SK-N-SH treated with all-trans-retinoic acid at 6 μM for 48 hours (cell line): ENCODE measurements at regions not wholly inside any gene's neighbourhood (a gene's known extent, or its start where the extent isn't known, plus 50 kb on each side); places are given as distances from the start of the nearest gene placed in this dataset.

Experiments used
- ATAC-seq: fragments of 200-7000 bp; cut with Tn5 transposase; 3 replicates; pipeline ENCODE4 v1.9.1; 2020; ENCODE audit warnings: mild to moderate bottlenecking, moderate library complexity
- ARNTL ChIP-seq: fragments of 450-650 bp; formaldehyde crosslinking; IDR thresholded peaks from 2 replicates; pipeline ENCODE4 v1.5.0; 2020; ENCODE audit warnings: low read depth, mild to moderate bottlenecking, moderate library complexity, borderline replicate concordance
- BACH2 ChIP-seq: fragments of 250-450 bp; sonication (Bioruptor Pico); IDR thresholded peaks from 2 replicates; pipeline ENCODE4 v1.9.0; 2021; ENCODE audit warnings: mild to moderate bottlenecking, borderline replicate concordance
- CREB5 ChIP-seq: fragments of 250-450 bp; sonication (Bioruptor Pico); IDR thresholded peaks from 2 replicates; pipeline ENCODE4 v1.5.1; 2020; ENCODE audit warnings: low read depth, mild to moderate bottlenecking, moderate library complexity
- CSDC2 ChIP-seq: fragments of 250-450 bp; sonication (Bioruptor Pico); IDR thresholded peaks from 2 replicates; pipeline ENCODE4 v1.5.0; 2020; ENCODE audit warnings: mild to moderate bottlenecking, moderate library complexity
- CSRNP3 ChIP-seq: fragments of 250-450 bp; sonication (Bioruptor Pico); IDR thresholded peaks from 2 replicates; pipeline ENCODE4 v1.5.1; 2021; ENCODE audit warnings: mild to moderate bottlenecking, moderate library complexity
- ESRRG ChIP-seq: fragments of 250-450 bp; sonication (Bioruptor Pico); IDR thresholded peaks from 2 replicates; pipeline ENCODE4 v1.6.1; 2021; ENCODE audit warnings: mild to moderate bottlenecking
- GLIS3 ChIP-seq: fragments of 250-450 bp; sonication (Bioruptor Pico); IDR thresholded peaks from 2 replicates; pipeline ENCODE4 v1.5.0; 2020; ENCODE audit warnings: mild to moderate bottlenecking, moderate library complexity
- ISL1 ChIP-seq: fragments of 250-450 bp; sonication (Bioruptor Pico); IDR thresholded peaks from 2 replicates; pipeline ENCODE4 v2.1.2; 2022; ENCODE audit warnings: mild to moderate bottlenecking, moderate library complexity
- OSR1 ChIP-seq: fragments of 250-450 bp; sonication (Bioruptor Pico); IDR thresholded peaks from 2 replicates; pipeline ENCODE4 v1.8.0; 2022; ENCODE audit warnings: moderate library complexity, mild to moderate bottlenecking, inconsistent platforms
- PATZ1 ChIP-seq: fragments of 250-450 bp; sonication (Bioruptor Pico); IDR thresholded peaks from 2 replicates; pipeline ENCODE4 v1.8.0; 2020; ENCODE audit warnings: mild to moderate bottlenecking, moderate library complexity, borderline replicate concordance
- PPARA ChIP-seq: fragments of 250-450 bp; sonication (Bioruptor Pico); IDR thresholded peaks from 2 replicates; pipeline ENCODE4 v1.5.0; 2020; ENCODE audit warnings: mild to moderate bottlenecking, borderline replicate concordance
- RARB ChIP-seq: fragments of 250-450 bp; sonication (Bioruptor Pico); IDR thresholded peaks from 2 replicates; pipeline ENCODE4 v1.8.0; 2021; ENCODE audit warnings: mild to moderate bottlenecking, moderate library complexity
- TCF4 ChIP-seq: fragments of 250-450 bp; sonication (Bioruptor Pico); IDR thresholded peaks from 2 replicates; pipeline ENCODE4 v1.8.0; 2021; ENCODE audit warnings: mild to moderate bottlenecking, moderate library complexity, borderline replicate concordance
- TSHZ2 ChIP-seq: fragments of 250-450 bp; sonication (Bioruptor Pico); IDR thresholded peaks from 2 replicates; pipeline ENCODE4 v1.5.0; 2020; ENCODE audit warnings: mild to moderate bottlenecking, moderate library complexity
- ZC3H10 ChIP-seq: fragments of 250-450 bp; sonication (Bioruptor Pico); IDR thresholded peaks from 2 replicates; pipeline ENCODE4 v1.5.1; 2021; ENCODE audit warnings: mild to moderate bottlenecking, moderate library complexity
- ZFP3 ChIP-seq: fragments of 250-450 bp; sonication (Bioruptor Pico); IDR thresholded peaks from 2 replicates; pipeline ENCODE4 v1.5.0; 2020; ENCODE audit warnings: mild to moderate bottlenecking, moderate library complexity
- ZFP30 ChIP-seq: fragments of 450-650 bp; formaldehyde crosslinking; IDR thresholded peaks from 2 replicates; pipeline ENCODE4 v1.5.0; 2022; ENCODE audit warnings: mild to moderate bottlenecking, moderate library complexity
- ZNF565 ChIP-seq: fragments of 450-650 bp; formaldehyde crosslinking; conservative IDR thresholded peaks from 2 replicates; pipeline ENCODE4 v1.5.0; 2020; ENCODE audit warnings: low read depth, mild to moderate bottlenecking, moderate library complexity
- ZNF70 ChIP-seq: fragments of 450-650 bp; formaldehyde crosslinking; IDR thresholded peaks from 2 replicates; pipeline ENCODE4 v1.5.0; 2020; ENCODE audit warnings: mild to moderate bottlenecking, moderate library complexity
- ZNF8 ChIP-seq: fragments of 450-650 bp; formaldehyde crosslinking; IDR thresholded peaks from 2 replicates; pipeline ENCODE4 v1.5.0; 2020; ENCODE audit warnings: mild to moderate bottlenecking, moderate library complexity

GRCh38 chr10:128779416-128779815, 653.2 kb upstream of the MKI67 start:
- TF ChIP-seq ZNF70 (CRISPR knock-in tag) (no peak), RARB (CRISPR knock-in tag) (no peak), ESRRG (CRISPR knock-in tag) (no peak), PATZ1 (CRISPR knock-in tag) (no peak), PPARA (CRISPR knock-in tag) (no peak), ARNTL (no peak), TCF4 (CRISPR knock-in tag) (no peak), CREB5 (CRISPR knock-in tag) (no peak), CSDC2 (CRISPR knock-in tag) (no peak), GLIS3 (CRISPR knock-in tag) (no peak), OSR1 (CRISPR knock-in tag) (no peak), ZNF565 (no peak)
- no peak for ATAC-seq

GRCh38 chr10:128780156-128780761, 654.0 kb upstream of the MKI67 start:
- ATAC-seq, result no peak
- TF ChIP-seq ARNTL (no peak), RARB (CRISPR knock-in tag) (no peak), ZC3H10 (CRISPR knock-in tag) (no peak), CREB5 (CRISPR knock-in tag) (no peak), TCF4 (CRISPR knock-in tag) (no peak), ISL1 (CRISPR knock-in tag) (no peak), GLIS3 (CRISPR knock-in tag) (no peak), ZNF70 (CRISPR knock-in tag) (no peak), BACH2 (CRISPR knock-in tag) (no peak), CSDC2 (CRISPR knock-in tag) (no peak), ZFP30 (CRISPR knock-in tag) (no peak), ZNF8 (CRISPR knock-in tag) (no peak)

- no peak for ATAC-seq
These were observed 655.4 kb upstream of the MKI67 start for GRCh38 chr10:128781637-128782036.

More at GRCh38 chr10:128781637-128782036, 655.4 kb upstream of the MKI67 start:
- TF ChIP-seq TSHZ2 (no peak), RARB (CRISPR knock-in tag) (no peak), ZNF565 (no peak), CSRNP3 (CRISPR knock-in tag) (no peak), CSDC2 (CRISPR knock-in tag) (no peak), CREB5 (CRISPR knock-in tag) (no peak), ZFP3 (CRISPR knock-in tag) (no peak), TCF4 (CRISPR knock-in tag) (no peak), ARNTL (no peak), ZNF70 (CRISPR knock-in tag) (no peak)
